HG03159 (cell line): ENCODE measurements at regions not wholly inside any gene's neighbourhood (a gene's known extent, or its start where the extent isn't known, plus 50 kb on each side); places are given as distances from the start of the nearest gene placed in this dataset.
"Not testable (repeated sequence)": the region's sequence is repeated elsewhere in the genome, so short reads cannot be mapped to it uniquely, and the experiment has no call there.

Experiments used
- ATAC-seq: cut with Tn5 transposase; IDR thresholded peaks from one replicate; pipeline ENCODE4 v1.9.1; 2021; ENCODE audit warnings: mild to moderate bottlenecking, moderate library complexity; ENCODE audit not compliant: unreplicated experiment

DNA sequence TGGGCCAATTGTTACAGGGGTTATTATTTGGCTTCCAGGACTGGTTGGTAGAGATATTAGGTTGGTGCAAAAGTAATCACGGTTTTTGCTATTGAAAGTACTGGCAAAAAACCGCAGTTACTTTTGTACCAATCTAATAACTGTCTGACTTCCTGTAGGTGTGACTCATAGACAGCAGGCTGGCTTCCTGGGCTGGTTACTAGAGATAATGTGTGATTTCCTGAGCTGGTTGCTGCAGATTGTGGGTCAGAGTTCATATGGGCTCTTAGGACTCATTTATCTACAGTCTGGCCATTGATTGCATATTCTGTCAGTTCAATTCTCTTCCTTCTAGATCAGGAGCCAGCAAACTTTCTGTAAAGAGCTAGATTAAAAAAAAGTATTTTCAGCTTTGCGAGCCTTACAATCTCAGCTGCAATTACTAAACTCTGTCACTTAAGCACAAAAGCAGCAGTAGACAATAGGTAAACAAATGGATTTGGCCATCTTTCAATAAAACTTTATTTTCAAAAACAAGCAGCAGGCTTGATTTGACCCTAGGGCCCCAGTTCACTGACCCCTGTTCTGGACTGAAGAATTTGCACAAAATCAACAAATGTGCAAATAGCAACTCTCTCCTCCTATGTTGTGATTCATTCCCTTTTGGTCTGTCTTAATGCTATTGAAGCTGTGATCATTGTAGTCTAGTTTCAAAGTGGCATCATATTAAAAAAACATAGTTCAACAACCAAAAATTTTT is 50.8 kb upstream of the BOD1L1 start:
- no peak for ATAC-seq

- ATAC-seq, result no peak
These were observed 54.0 kb upstream of the BOD1L1 start for GRCh38 chr4:13681570-13681969.

- no peak for ATAC-seq
These were observed 66.7 kb upstream of the BOD1L1 start for GRCh38 chr4:13694256-13694655.

- no peak for ATAC-seq
These were observed 70.8 kb upstream of the BOD1L1 start for GRCh38 chr4:13698296-13698695.

DNA sequence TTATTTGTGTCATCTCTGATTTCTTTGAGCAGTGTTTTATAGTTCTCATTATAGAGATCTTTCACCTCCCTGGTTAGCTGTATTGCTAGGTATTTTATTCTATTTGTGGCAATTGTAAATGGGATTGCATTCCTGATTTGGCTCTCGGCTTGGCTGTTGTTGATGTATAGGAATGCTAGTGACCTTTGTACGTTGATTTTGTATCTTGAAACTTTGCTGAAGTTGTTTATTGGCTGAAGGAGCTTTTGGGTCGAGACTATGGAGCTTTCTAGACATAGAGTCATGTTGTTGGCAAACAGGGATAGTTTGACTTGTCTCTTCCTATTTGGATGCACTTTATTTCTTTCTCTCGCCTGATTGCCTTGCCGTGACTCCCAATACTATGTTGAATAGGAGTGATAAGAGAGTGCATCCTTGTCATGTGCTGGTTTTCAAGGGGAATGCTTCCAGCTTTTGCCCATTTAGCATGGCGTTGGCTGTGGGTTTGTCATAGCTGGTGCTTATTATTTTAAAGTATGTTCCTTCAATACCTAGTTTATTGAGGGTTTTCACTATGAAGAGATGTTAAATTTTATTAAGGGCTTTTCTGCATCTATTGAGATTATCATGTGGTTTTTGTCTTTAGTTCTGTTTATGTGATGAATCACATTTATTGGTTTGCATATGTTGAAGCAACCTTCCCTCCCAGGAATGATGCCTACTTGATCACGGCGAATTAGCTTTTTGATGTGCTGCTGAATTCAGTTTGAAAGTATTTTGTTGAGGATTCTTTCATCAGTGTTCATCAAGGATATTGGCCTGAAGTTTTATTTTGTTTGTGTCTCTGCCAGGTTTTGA is 72.7 kb upstream of the BOD1L1 start:
- no peak for ATAC-seq

DNA sequence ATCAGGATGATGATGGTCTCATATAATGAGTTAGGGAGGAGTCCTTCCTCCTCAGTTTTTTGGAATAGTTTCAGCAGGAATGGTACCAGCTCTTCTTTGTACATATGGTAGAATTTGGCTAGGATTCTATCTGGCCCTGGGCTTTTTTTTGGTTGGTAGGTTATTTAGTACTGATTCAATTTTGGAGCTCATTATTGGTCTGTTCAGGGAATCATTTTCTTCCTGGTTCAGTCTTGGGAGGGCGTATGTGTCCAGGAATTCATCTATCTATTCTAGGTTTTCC is 73.3 kb upstream of the BOD1L1 start:
- not testable (repeated sequence) for ATAC-seq

DNA sequence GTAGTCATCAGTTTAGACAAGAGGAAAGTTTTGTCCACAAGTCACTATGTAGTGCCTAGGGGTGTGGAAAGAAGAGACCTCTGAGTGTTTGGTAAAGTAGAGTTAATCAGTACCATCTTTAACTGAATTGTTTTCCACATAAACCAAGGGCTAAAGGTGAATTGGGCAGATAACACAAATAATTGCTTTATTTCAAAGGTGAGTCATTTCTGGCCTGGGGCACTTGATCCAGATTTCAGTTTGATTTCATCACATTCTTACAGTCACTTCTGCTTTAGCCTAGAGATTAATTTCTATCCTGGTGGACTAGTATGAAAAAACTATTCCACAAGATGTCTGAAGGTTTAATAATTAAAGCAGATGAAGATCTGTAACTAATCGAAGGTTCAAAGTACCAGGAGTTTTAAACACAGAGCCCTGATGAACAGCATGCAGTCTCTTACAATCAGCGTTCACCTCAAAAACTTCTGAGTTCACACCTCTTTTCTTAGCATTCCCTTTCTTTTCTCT is 74.5 kb upstream of the BOD1L1 start:
- ATAC-seq, result no peak

DNA sequence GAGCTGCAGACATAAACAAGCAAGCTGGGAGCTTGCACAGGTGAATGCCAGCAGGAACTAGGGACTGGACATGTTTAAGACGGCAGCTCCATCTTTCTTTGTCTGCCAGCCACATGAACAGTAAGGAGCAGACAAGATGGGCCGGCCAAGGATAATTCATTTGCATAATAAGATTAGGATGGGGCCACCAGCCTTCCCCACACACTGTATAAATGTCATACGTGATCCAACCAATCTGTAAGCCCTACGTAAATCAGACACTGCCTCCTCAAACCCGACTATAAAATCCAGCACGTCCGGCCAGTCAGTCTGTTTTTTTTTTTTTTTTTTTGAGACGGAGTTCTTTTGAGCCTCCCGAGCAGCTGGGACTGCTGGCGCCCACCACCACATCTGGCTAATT is 75.6 kb upstream of the BOD1L1 start:
- no peak for ATAC-seq

DNA sequence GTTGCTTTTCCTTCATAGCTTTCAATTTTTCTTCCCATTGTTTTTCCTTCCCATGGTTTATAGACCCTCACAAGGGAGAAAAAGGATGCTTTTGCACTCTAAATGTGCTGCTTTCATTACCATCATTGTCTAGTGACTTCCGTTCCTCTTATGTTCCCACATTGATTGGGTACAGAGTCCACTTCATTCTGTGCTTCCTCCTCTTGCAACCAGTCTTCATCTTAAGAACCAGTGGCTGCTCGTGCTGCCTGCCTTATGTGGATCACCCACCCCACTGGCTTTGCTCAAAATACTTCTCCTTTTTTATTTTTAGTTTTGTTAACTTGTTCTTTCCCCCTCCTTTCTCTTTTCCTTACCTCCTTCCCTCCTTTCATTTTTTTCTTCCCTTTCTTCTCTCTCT is 76.5 kb upstream of the BOD1L1 start:
- ATAC-seq, result no peak

- ATAC-seq, result no peak
These were observed 77.2 kb upstream of the BOD1L1 start for GRCh38 chr4:13704761-13705160.

- no peak for ATAC-seq
These were observed 78.1 kb upstream of the BOD1L1 start for GRCh38 chr4:13705521-13706041.

- ATAC-seq, result no peak
These were observed 78.6 kb upstream of the BOD1L1 start for GRCh38 chr4:13706120-13706519.

DNA sequence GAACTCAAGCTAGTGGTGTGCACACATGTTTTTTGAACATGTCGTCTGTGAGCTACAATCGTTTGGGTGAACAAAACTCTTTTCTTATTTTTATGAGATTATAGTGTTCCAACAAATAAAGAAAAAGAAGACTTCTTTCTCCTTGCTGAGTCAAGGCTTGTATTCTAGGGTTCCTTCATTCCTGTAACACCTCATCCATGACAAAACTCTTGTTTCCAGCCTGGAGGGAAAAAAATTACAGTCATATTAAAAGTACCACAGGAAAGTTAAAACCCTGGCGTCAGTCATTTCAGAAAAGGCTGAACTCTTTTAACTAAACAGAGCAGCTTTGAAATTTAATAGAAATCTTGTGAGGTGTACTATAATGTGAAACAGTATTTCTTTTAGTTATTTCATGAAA is 79.2 kb upstream of the BOD1L1 start:
- no peak for ATAC-seq

- no peak for ATAC-seq
These were observed 82.8 kb upstream of the BOD1L1 start for GRCh38 chr4:13710246-13710885.

DNA sequence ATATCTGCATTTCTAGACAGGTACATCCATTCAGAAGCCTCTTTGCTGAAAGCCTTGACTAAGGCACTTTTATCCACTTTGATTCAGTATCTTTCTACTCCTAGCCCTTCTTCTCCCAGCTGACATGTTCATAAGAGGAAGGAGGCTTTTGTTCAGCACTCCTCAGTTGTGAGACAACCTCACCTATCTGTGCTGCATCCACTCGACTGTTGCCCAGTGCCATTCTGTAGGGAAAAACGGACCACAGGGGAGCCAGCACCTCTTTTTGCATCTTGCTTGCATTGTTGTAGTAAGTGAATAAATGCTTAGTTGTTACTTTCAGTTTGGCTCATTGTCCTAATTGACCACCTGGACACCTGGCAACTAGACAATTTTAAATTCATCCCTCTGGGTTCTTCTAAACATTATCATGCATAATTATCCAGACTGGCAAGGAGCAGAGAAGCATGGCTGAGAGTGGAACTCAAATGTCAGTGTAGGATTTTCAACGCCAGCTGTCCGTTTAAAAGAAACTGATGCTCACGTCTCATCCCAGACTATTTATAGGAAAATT is 83.8 kb upstream of the BOD1L1 start:
- ATAC-seq, result no peak

DNA sequence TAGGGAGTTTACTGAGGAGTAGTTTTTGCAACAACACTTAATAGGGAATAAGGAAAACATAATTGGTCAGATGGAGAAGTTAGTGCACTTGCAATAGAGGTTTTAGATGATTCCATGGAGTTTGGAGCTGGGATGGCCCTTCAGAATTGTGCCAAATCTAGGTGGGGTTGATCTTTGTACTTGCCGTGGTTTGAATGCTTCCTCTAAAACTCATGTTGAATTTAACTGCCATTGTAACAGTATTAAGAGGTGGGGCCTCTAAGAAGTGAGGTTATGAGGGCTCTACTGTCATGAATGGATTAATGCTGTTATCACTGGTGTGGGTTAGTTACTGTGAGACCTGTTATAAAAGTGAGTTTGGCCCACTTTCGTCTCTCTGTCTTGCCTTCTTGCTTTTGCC is 94.4 kb upstream of the BOD1L1 start:
- no peak for ATAC-seq

GRCh38 chr4:13722649-13723048 is 95.1 kb upstream of the BOD1L1 start:
- ATAC-seq, result no peak

DNA sequence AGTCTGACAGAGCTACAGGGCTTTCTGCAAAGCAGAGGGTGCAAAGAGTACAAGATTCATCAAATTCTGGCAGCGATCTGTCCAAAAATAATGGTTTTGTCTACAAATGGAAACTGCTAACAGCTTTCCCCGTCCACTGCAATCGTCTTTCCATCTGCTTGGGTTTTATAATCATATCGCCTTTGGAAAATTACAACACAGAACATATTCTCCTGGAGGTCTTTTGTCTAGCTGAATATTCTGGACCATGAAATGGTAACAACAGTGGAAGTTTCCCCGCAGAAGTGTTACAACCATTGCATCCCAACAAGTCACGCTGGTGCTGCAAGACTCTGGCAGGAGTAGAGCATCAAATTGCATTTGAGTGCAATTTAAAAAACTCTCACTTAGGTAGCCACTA is 101.2 kb upstream of the BOD1L1 start:
- ATAC-seq, result no peak

DNA sequence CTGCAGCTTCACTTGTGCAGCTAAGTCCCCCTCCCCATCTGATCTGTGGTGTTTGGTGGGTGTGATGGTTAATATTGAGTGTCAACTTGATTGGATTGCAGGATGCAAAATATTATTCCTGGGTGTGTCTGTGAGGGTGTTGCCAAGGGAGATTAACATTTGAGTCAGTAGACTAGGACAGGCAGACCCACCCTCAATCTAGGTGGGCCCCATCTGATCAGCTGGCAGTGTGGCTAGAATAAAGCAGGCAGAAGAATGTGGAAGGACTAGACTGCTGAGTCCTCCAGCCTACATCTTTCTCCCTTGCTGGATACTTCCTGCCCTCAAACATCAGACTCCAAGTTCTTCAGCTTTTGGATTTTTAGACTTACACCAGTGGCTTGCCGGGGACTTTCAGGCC is 103.5 kb upstream of the BOD1L1 start:
- no peak for ATAC-seq

DNA sequence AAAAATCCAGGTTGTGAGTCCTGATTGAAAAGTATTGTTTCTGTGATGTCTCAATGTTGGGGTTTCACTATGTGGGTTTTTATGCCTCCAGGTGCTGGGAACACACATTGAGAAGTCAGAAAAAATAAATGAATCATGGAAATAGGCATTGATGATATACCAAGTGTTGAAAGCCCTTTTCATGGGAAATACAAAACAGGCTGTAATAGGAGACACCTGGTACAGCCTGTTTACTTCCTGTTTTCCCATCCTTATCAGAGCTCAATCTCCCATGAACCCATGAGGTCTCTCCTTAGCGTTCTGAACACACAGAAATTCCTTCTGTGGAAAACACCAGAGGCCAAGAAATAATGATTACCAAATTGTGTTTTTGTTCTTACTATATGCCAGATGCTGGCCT is 106.3 kb upstream of the BOD1L1 start:
- no peak for ATAC-seq

GRCh38 chr4:13750594-13750993 is 123.1 kb upstream of the BOD1L1 start:
- ATAC-seq, result no peak
